ENCODE measurements at regions not wholly inside any gene's neighbourhood (a gene's known extent, or its start where the extent isn't known, plus 50 kb on each side); places are given as distances from the start of the nearest gene placed in this dataset.

- no peak for TF ChIP-seq CTCF (IDR thresholded peaks at IDR 0.05)
- TF ChIP-seq POLR2AphosphoS5 (IDR thresholded peaks at IDR 0.05): no peak
- TF ChIP-seq POLR2A (IDR thresholded peaks at IDR 0.05): no peak
Measured at GRCh38 chr2:216800836-216801235, 59.0 kb downstream of the TNP1 start.

All from prostate gland (tissue), 2 donors.